ENCODE measurements at regions not wholly inside any gene's neighbourhood (a gene's known extent, or its start where the extent isn't known, plus 50 kb on each side); places are given as distances from the start of the nearest gene placed in this dataset.
A peak's percentile ranks its signal among the peaks of the same experiment; 100 is the strongest.

DNA sequence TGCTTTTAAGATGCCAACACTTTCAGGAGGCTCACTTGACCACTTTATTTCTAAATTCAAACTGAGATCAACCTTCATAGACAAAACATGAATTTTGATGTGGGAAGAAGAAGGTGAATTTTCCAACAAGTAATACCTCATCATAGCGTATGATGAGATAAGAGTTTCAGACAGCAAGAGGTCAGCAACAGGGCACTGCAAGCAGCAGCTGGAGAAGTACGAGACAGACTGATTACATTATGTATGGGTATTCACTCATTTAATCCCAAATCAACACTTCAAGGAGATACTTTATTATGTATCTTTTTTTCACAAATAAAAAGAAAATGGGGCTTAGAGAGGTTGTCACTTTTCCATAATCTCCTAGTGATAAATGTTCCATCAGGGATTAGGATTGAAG, 389.8 kb downstream of the TBC1D4 start (continued):
- TF ChIP-seq, protein P1, sequence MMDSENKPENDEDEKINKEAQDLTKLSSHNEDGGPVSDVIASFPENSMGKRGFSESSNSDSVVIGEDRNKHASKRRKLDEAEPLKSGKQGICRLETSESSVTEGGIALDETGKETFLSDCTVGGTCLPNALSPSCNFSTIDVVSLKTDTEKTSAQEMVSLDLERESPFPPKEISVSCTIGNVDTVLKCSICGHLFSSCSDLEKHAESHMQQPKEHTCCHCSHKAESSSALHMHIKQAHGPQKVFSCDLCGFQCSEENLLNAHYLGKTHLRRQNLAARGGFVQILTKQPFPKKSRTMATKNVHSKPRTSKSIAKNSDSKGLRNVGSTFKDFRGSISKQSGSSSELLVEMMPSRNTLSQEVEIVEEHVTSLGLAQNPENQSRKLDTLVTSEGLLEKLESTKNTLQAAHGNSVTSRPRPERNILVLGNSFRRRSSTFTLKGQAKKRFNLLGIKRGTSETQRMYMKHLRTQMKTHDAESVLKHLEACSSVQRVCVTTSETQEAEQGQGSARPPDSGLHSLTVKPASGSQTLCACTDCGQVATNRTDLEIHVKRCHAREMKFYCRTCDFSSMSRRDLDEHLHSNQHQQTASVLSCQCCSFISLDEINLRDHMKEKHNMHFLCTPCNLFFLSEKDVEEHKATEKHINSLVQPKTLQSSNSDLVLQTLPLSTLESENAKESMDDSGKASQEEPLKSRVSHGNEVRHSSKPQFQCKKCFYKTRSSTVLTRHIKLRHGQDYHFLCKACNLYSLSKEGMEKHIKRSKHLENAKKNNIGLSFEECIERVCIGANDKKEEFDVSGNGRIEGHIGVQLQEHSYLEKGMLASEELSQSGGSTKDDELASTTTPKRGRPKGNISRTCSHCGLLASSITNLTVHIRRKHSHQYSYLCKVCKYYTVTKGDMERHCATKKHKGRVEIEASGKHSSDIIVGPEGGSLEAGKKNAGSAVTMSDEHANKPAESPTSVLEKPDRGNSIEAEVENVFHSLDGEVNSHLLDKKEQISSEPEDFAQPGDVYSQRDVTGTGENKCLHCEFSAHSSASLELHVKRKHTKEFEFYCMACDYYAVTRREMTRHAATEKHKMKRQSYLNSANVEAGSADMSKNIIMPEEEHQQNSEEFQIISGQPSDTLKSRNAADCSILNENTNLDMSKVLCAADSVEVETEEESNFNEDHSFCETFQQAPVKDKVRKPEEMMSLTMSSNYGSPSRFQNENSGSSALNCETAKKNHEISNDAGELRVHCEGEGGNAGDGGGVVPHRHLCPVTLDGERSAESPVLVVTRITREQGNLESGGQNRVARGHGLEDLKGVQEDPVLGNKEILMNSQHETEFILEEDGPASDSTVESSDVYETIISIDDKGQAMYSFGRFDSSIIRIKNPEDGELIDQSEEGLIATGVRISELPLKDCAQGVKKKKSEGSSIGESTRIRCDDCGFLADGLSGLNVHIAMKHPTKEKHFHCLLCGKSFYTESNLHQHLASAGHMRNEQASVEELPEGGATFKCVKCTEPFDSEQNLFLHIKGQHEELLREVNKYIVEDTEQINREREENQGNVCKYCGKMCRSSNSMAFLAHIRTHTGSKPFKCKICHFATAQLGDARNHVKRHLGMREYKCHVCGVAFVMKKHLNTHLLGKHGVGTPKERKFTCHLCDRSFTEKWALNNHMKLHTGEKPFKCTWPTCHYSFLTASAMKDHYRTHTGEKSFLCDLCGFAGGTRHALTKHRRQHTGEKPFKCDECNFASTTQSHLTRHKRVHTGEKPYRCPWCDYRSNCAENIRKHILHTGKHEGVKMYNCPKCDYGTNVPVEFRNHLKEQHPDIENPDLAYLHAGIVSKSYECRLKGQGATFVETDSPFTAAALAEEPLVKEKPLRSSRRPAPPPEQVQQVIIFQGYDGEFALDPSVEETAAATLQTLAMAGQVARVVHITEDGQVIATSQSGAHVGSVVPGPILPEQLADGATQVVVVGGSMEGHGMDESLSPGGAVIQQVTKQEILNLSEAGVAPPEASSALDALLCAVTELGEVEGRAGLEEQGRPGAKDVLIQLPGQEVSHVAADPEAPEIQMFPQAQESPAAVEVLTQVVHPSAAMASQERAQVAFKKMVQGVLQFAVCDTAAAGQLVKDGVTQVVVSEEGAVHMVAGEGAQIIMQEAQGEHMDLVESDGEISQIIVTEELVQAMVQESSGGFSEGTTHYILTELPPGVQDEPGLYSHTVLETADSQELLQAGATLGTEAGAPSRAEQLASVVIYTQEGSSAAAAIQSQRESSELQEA (IDR thresholded peaks at IDR 0.05; ENCODE audit: low read depth) = no peak

DNA sequence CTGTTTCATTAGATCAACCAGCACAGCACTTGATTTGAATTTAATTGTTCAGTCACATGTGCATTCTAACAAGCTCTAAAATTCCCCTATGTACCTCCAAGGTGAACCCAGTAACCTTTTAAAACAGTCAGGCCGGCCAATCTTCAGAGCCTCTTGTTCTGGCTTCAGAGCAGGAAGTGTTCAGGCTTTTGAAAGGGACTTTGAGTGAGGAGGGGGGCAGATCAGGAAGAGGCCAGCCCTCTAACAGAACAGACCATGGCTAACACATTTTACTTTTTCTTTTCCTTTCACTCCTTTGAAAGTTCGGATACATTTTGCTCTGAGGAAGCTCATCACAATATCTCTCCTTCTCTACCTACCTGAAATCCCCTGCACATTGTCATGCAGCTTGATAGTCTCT, 390.3 kb downstream of the TBC1D4 start:
- H3K27me3 ChIP-seq (ENCODE audit: control insufficient read depth in 2 of 2, insufficient read depth in 2 of 2, low read length in 2 of 2) = no peaks in the 10 kb centered on the region
- peak overlapping the region; percentile 12; the same call in 1 of the 3 replicates for H3K27ac ChIP-seq (ENCODE audit: extremely low read depth, low read depth, low read length)
- peak overlapping the region; percentile 72 for H2AFZ ChIP-seq (ENCODE audit: low read depth, low read length)
- intact Hi-C loops (cut with micrococcal nuclease) (no loop called here), in situ Hi-C loops (cut with MboI) (no loop called here)
- no peak for FAIRE-seq
- H3K36me3 ChIP-seq (ENCODE audit: control insufficient read depth, insufficient read depth, low read length) = no peaks in the 10 kb centered on the region
- H3K4me3 ChIP-seq = no peak overlapping the region
- DNase-seq (ENCODE audit: extremely low read depth in 1 of 4, low spot score in 3 of 4) = peak in 1 of 4 experiments; percentile 10
- no peaks in the 10 kb centered on the region; a peak in 1 of 5 replicates for H3K4me1 ChIP-seq (replicated peaks in 1 of 2; ENCODE audit: control insufficient read depth in 2 of 2, insufficient read depth in 2 of 2, low read length in 2 of 2)
- no peak overlapping the region for H3K4me2 ChIP-seq (ENCODE audit: insufficient read depth, low read length)
- WGBS (ENCODE audit: insufficient coverage, low coverage, missing lambda C conversion rate) = 4% methylated on average over 2 of the region's 2 CpGs
- H4K20me1 ChIP-seq (replicated peaks; ENCODE audit: control insufficient read depth, insufficient read depth, low read length) = no peaks in the 10 kb centered on the region
- ATAC-seq = no peak; the same call in 2 of the 3 replicates
- POLR2A ChIA-PET = interaction anchor here (1.2 kb wide), 1 partner anchor 9 kb away, joined by 6 read pairs; no protein-coding TSS in a partner anchor
- CTCF ChIA-PET (ENCODE audit: low intra/inter-chr PET ratio) = no interaction called here
- no peaks in the 10 kb centered on the region for H3K9me1 ChIP-seq (ENCODE audit: control insufficient read depth, insufficient read depth, low read length)
- no peaks in the 10 kb centered on the region for H3K79me2 ChIP-seq (ENCODE audit: control insufficient read depth, insufficient read depth, low read length)
- no TSS peak for BruUV-seq (replicated peaks)
- no peaks in the 10 kb centered on the region for H3K9me3 ChIP-seq (replicated peaks; ENCODE audit: control insufficient read depth, insufficient read depth, low read depth, low read length)
- H3K9ac ChIP-seq (ENCODE audit: insufficient read depth in 1 of 2, low read depth in 2 of 2, low read length in 2 of 2) = no peak overlapping the region
- TF ChIP-seq ZNF12 (CRISPR knock-in tag; IDR thresholded peaks at IDR 0.05) (no peak), TSHZ1 (CRISPR knock-in tag; IDR thresholded peaks at IDR 0.05) (no peak), ZNF507 (tag; conservative IDR thresholded peaks at IDR 0.05) (no peak), NFATC3 (IDR thresholded peaks at IDR 0.05) (no peak), CHD2 (IDR thresholded peaks at IDR 0.05; ENCODE audit: low read depth, low read length) (no peak), ETV1 (tag; conservative IDR thresholded peaks at IDR 0.05; ENCODE audit: low read depth) (no peak)
- TF ChIP-seq, protein P2, sequence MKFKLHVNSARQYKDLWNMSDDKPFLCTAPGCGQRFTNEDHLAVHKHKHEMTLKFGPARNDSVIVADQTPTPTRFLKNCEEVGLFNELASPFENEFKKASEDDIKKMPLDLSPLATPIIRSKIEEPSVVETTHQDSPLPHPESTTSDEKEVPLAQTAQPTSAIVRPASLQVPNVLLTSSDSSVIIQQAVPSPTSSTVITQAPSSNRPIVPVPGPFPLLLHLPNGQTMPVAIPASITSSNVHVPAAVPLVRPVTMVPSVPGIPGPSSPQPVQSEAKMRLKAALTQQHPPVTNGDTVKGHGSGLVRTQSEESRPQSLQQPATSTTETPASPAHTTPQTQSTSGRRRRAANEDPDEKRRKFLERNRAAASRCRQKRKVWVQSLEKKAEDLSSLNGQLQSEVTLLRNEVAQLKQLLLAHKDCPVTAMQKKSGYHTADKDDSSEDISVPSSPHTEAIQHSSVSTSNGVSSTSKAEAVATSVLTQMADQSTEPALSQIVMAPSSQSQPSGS (CRISPR knock-in tag; IDR thresholded peaks at IDR 0.05) = no peak

Data from K562 (cell line).